Mesenchymal stem cell (in vitro differentiated cells and primary cell): ENCODE measurements at regions not wholly inside any gene's neighbourhood (a gene's known extent, or its start where the extent isn't known, plus 50 kb on each side); places are given as distances from the start of the nearest gene placed in this dataset.

ENCODE experiments used
- DNase-seq: peaks from one replicate; pipeline ENCODE4 v3.0.0-alpha.2; 2013
- H2AFZ ChIP-seq: one replicate; pipeline ENCODE4 v1.6.1; 2013; ENCODE audit warnings: low read depth, mild to moderate bottlenecking, control low read depth, inconsistent platforms, low read length, moderate library complexity
- H2AK5ac ChIP-seq: 2 replicates; pipeline ENCODE4 v1.6.1; 2013; ENCODE audit warnings: low read length, moderate library complexity, mild to moderate bottlenecking, inconsistent platforms; ENCODE audit not compliant: severe bottlenecking
- H2BK120ac ChIP-seq: one replicate; pipeline ENCODE4 v1.6.1; 2013; ENCODE audit warnings: low read depth, mild to moderate bottlenecking, inconsistent platforms, low read length, moderate library complexity
- H2BK12ac ChIP-seq, 2 experiments: one replicate each; pipeline ENCODE4 v1.6.1; 2013; ENCODE audit warnings: inconsistent platforms in 2 of 2, low read length in 2 of 2, mild to moderate bottlenecking in 2 of 2, moderate library complexity in 2 of 2, control low read depth in 1 of 2
- H2BK15ac ChIP-seq: one replicate; pipeline ENCODE4 v1.6.1; 2013; ENCODE audit warnings: mild to moderate bottlenecking, low read depth, inconsistent platforms; ENCODE audit not compliant: poor library complexity, severe bottlenecking
- H2BK5ac ChIP-seq: 2 replicates; pipeline ENCODE4 v1.6.1; 2013; ENCODE audit warnings: low read depth, mild to moderate bottlenecking, low read length, control low read depth, inconsistent platforms; ENCODE audit not compliant: poor library complexity, severe bottlenecking
- H3K14ac ChIP-seq, 2 experiments: one replicate each; pipeline ENCODE4 v1.6.1; 2013; ENCODE audit warnings: inconsistent platforms in 2 of 2, low read length in 2 of 2, control low read depth in 1 of 2, mild to moderate bottlenecking in 1 of 2, moderate library complexity in 1 of 2
- H3K18ac ChIP-seq, 2 experiments: one replicate each; pipeline ENCODE4 v1.6.1; 2013; ENCODE audit warnings: inconsistent platforms in 2 of 2, low read length in 2 of 2, control low read depth in 1 of 2, low read depth in 1 of 2, mild to moderate bottlenecking in 1 of 2
- H3K23ac ChIP-seq, 2 experiments: one replicate each; pipeline ENCODE4 v1.6.1; 2013; ENCODE audit warnings: inconsistent platforms in 2 of 2, low read length in 2 of 2, mild to moderate bottlenecking in 2 of 2, moderate library complexity in 2 of 2, control low read depth in 1 of 2
- H3K27ac ChIP-seq: 2 replicates; pipeline ENCODE4 v1.5.1; 2013; ENCODE audit warnings: mild to moderate bottlenecking, moderate library complexity, low read length, control low read depth, inconsistent platforms; ENCODE audit not compliant: poor library complexity, severe bottlenecking
- H3K27me3 ChIP-seq, 2 experiments: 2 replicates each; pipeline versions ENCODE4 v1.6.1 to v1.7.0; 2013; ENCODE audit warnings: low read length in 2 of 2, mild to moderate bottlenecking in 2 of 2, moderate library complexity in 2 of 2, control low read depth in 1 of 2, inconsistent platforms in 1 of 2; ENCODE audit not compliant: control insufficient read depth in 1 of 2, insufficient read depth in 1 of 2
- H3K36me3 ChIP-seq, 2 experiments: 2 replicates each; pipeline versions ENCODE4 v1.6.1 to v1.7.0; 2013; ENCODE audit warnings: low read length in 2 of 2, control low read depth in 1 of 2, inconsistent platforms in 1 of 2, low read depth in 1 of 2, mild to moderate bottlenecking in 1 of 2; ENCODE audit not compliant: insufficient read depth in 2 of 2, control insufficient read depth in 1 of 2
- H3K4ac ChIP-seq, 2 experiments: one replicate each; pipeline ENCODE4 v1.6.1; 2013; ENCODE audit warnings: inconsistent platforms in 2 of 2, low read length in 2 of 2, mild to moderate bottlenecking in 2 of 2, moderate library complexity in 2 of 2, control low read depth in 1 of 2, low read depth in 1 of 2
- H3K4me1 ChIP-seq: 2 replicates; pipeline ENCODE4 v1.6.1; 2013; ENCODE audit warnings: low read depth, low read length, control low read depth; ENCODE audit not compliant: control insufficient read depth, insufficient read depth
- H3K4me2 ChIP-seq: 2 replicates; pipeline ENCODE4 v1.6.1; 2013; ENCODE audit warnings: low read length, mild to moderate bottlenecking, inconsistent platforms; ENCODE audit not compliant: poor library complexity, severe bottlenecking
- H3K4me3 ChIP-seq, 2 experiments: 2 replicates each; pipeline versions ENCODE4 v1.5.1 to v1.7.0; 2013; ENCODE audit warnings: low read length in 2 of 2, mild to moderate bottlenecking in 2 of 2, control low read depth in 1 of 2, low read depth in 1 of 2; ENCODE audit not compliant: insufficient read depth in 1 of 2
- H3K79me1 ChIP-seq: replicated peaks from 2 replicates; pipeline ENCODE4 v1.6.1; 2013; ENCODE audit warnings: mild to moderate bottlenecking, control low read depth, low read length, inconsistent platforms; ENCODE audit not compliant: poor library complexity, severe bottlenecking
- H3K9ac ChIP-seq: 2 replicates; pipeline ENCODE4 v1.7.0; 2013; ENCODE audit warnings: mild to moderate bottlenecking, low read length, moderate library complexity
- H3K9me3 ChIP-seq: 2 replicates; pipeline ENCODE4 v1.7.0; 2013; ENCODE audit warnings: mild to moderate bottlenecking, low read length; ENCODE audit not compliant: control insufficient read depth
- H4K8ac ChIP-seq: one replicate; pipeline ENCODE4 v1.6.1; 2013; ENCODE audit warnings: inconsistent platforms, mild to moderate bottlenecking, low read length, moderate library complexity
- H4K91ac ChIP-seq: one replicate; pipeline ENCODE4 v1.6.1; 2013; ENCODE audit warnings: mild to moderate bottlenecking, low read length, inconsistent platforms
- WGBS: methylation state at CpG from one replicate; pipeline ENCODE4 v1.1.7; 2013; ENCODE audit warnings: mixed read lengths; 5-methylcytosine and 5-hydroxymethylcytosine counted together

GRCh38 chr2:223701761-223702160, 99.6 kb upstream of the SCG2 start:
- Histone ChIP-seq H3K4me3 (no peak overlapping the region), H4K91ac (no peak overlapping the region), H3K14ac (no peak overlapping the region), H3K27ac (no peak overlapping the region), H3K18ac (no peak overlapping the region), H3K23ac (no peak overlapping the region), H3K36me3 (no peaks in the 10 kb centered on the region), H2BK15ac (no peak overlapping the region), H3K79me1 (no peaks in the 10 kb centered on the region), H4K8ac (no peak overlapping the region), H3K9me3 (no peaks in the 10 kb centered on the region), H2AFZ (no peak overlapping the region), H2AK5ac (no peak overlapping the region), H3K4me2 (no peak overlapping the region), H3K9ac (no peak overlapping the region), H3K4ac (no peak overlapping the region), H3K4me1 (no peaks in the 10 kb centered on the region), H2BK120ac (no peak overlapping the region), H3K27me3 (no peaks in the 10 kb centered on the region), H2BK5ac (no peak overlapping the region), H2BK12ac (no peak overlapping the region)
- DNase-seq = peak; percentile 21
- 100% methylated on average over 1 of the region's 1 CpG for WGBS

DNA sequence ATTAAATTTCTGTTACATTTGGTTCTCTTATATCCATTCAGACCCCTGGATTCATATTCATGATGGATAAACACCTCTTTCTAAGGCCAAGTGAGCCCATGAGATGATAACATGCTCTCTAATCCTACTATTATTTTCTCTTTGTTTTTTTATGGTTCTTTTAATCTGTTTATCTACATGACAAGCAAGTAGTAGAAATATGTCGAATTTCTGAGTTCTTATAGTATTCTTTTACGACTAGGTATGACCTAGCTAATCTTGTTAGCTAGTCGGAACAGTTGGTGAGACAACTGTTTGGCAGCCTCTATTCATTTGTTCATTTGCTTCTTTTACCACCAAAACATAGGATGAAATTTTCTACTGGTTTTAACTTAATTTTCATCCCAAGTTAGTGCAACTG, 98.1 kb upstream of the SCG2 start:
- H3K4me3 ChIP-seq = no peak overlapping the region
- no peak overlapping the region for H4K8ac ChIP-seq
- H2BK15ac ChIP-seq = peak overlapping the region; percentile 44
- WGBS = 100% methylated on average over 2 of the region's 3 CpGs
- H2AFZ ChIP-seq = no peak overlapping the region
- H3K79me1 ChIP-seq = no peaks in the 10 kb centered on the region
- H3K4me2 ChIP-seq = no peak overlapping the region
- H3K36me3 ChIP-seq = no peaks in the 10 kb centered on the region
- no peaks in the 10 kb centered on the region for H3K4me1 ChIP-seq
- peak overlapping the region in 1 of 2 experiments; percentile 58 for H3K4ac ChIP-seq
- no peak for DNase-seq
- no peak overlapping the region for H2BK5ac ChIP-seq
- peak overlapping the region in 1 of 2 experiments; percentile 89 for H3K18ac ChIP-seq
- H2BK120ac ChIP-seq = no peak overlapping the region
- no peaks in the 10 kb centered on the region for H3K27me3 ChIP-seq
- H2AK5ac ChIP-seq = peak overlapping the region; percentile 44
- peak overlapping the region in 1 of 2 experiments; percentile 69 for H2BK12ac ChIP-seq
- H4K91ac ChIP-seq = no peak overlapping the region
- no peak overlapping the region for H3K27ac ChIP-seq
- H3K23ac ChIP-seq = no peak overlapping the region
- no peak overlapping the region for H3K9ac ChIP-seq
- no peak overlapping the region for H3K14ac ChIP-seq
- H3K9me3 ChIP-seq = no peaks in the 10 kb centered on the region

- Histone ChIP-seq H3K79me1 (no peaks in the 10 kb centered on the region), H3K27me3 (no peaks in the 10 kb centered on the region)
- WGBS = 90% methylated on average over 7 of the region's 7 CpGs
Observed at GRCh38 chr2:223697892-223698645, 95.9 kb upstream of the SCG2 start.

GRCh38 chr2:223697316-223697891, 95.2 kb upstream of the SCG2 start:
- H3K23ac ChIP-seq = no peak overlapping the region
- no peaks in the 10 kb centered on the region for H3K9me3 ChIP-seq
- H2BK120ac ChIP-seq = no peak overlapping the region
- WGBS = no CpG with 5 or more reads among the region's 2 CpGs
- no peak overlapping the region for H2BK12ac ChIP-seq
- H3K18ac ChIP-seq = no peak overlapping the region
- H4K8ac ChIP-seq = no peak overlapping the region
- no peaks in the 10 kb centered on the region for H3K27me3 ChIP-seq
- no peak overlapping the region for H3K4me3 ChIP-seq
- DNase-seq = no peak
- H2BK15ac ChIP-seq = no peak overlapping the region
- H3K4me1 ChIP-seq = no peaks in the 10 kb centered on the region
- no peak overlapping the region for H3K4ac ChIP-seq
- H2AFZ ChIP-seq = no peak overlapping the region
- no peak overlapping the region for H3K4me2 ChIP-seq
- H3K27ac ChIP-seq = peak overlapping the region; percentile 40
- H3K36me3 ChIP-seq = no peaks in the 10 kb centered on the region
- no peak overlapping the region for H4K91ac ChIP-seq
- H3K79me1 ChIP-seq = no peaks in the 10 kb centered on the region
- no peak overlapping the region for H3K9ac ChIP-seq
- no peak overlapping the region for H2BK5ac ChIP-seq
- no peak overlapping the region for H3K14ac ChIP-seq
- H2AK5ac ChIP-seq = no peak overlapping the region

More at GRCh38 chr2:223697892-223698645, 95.9 kb upstream of the SCG2 start:
- Histone ChIP-seq H2BK15ac (no peak overlapping the region), H3K4me3 (no peak overlapping the region), H3K23ac (no peak overlapping the region), H2BK120ac (no peak overlapping the region), H2AFZ (no peak overlapping the region), H2BK12ac (peak overlapping the region in 1 of 2 experiments; percentile 83), H3K9me3 (no peaks in the 10 kb centered on the region), H3K4me2 (no peak overlapping the region), H4K8ac (no peak overlapping the region), H3K27ac (no peak overlapping the region), H4K91ac (no peak overlapping the region), H2AK5ac (peak overlapping the region; percentile 57), H2BK5ac (no peak overlapping the region), H3K18ac (peak overlapping the region in 1 of 2 experiments; percentile 48), H3K36me3 (no peaks in the 10 kb centered on the region), H3K9ac (no peak overlapping the region), H3K4me1 (no peaks in the 10 kb centered on the region), H3K14ac (peak overlapping the region in 1 of 2 experiments; percentile 56), H3K4ac (no peak overlapping the region)
- no peak for DNase-seq
